ENCODE measurements at regions not wholly inside any gene's neighbourhood (a gene's known extent, or its start where the extent isn't known, plus 50 kb on each side); places are given as distances from the start of the nearest gene placed in this dataset.
A peak's percentile ranks its signal among the peaks of the same experiment; 100 is the strongest.

- no peak for DNase-seq
- Mint-ChIP-seq H3K9me3 (no peaks in the 10 kb centered on the region), H3K27me3 (ENCODE audit: low read depth, poor library complexity) (peaks cover 5% of the 10 kb centered on the region), H3K4me1 (peaks cover 8% of the 10 kb centered on the region), H3K27ac (no peak overlapping the region), H3K36me3 (ENCODE audit: low read depth) (no peaks in the 10 kb centered on the region), H3K4me3 (no peak overlapping the region)
- TF ChIP-seq CTCF (IDR thresholded peaks at IDR 0.05), result no peak
Measured at GRCh38 chr21:17673261-17674020, 60.7 kb upstream of the BTG3 start.

GRCh38 chr21:17671733-17672132, 59.0 kb upstream of the BTG3 start:
- no peaks in the 10 kb centered on the region for H3K36me3 Mint-ChIP-seq (ENCODE audit: low read depth)
- peaks cover 12% of the 10 kb centered on the region for H3K4me1 Mint-ChIP-seq
- H3K27ac Mint-ChIP-seq, result no peak overlapping the region
- no peak for TF ChIP-seq CTCF (IDR thresholded peaks at IDR 0.05)
- no peak for DNase-seq
- H3K27me3 Mint-ChIP-seq (ENCODE audit: low read depth, poor library complexity), result peaks cover 8% of the 10 kb centered on the region
- H3K4me3 Mint-ChIP-seq, result no peak overlapping the region
- H3K9me3 Mint-ChIP-seq, result no peaks in the 10 kb centered on the region

- DNase-seq, result no peak
- H3K36me3 Mint-ChIP-seq (ENCODE audit: low read depth), result no peaks in the 10 kb centered on the region
- no peak overlapping the region for H3K27ac Mint-ChIP-seq
- H3K4me3 Mint-ChIP-seq, result no peak overlapping the region
- H3K27me3 Mint-ChIP-seq (ENCODE audit: low read depth, poor library complexity), result peaks cover 8% of the 10 kb centered on the region
- no peaks in the 10 kb centered on the region for H3K9me3 Mint-ChIP-seq
- no peak for TF ChIP-seq CTCF (IDR thresholded peaks at IDR 0.05)
- H3K4me1 Mint-ChIP-seq, result peaks cover 12% of the 10 kb centered on the region
Measured at GRCh38 chr21:17668479-17669140, 55.9 kb upstream of the BTG3 start.

GRCh38 chr21:17667256-17667655, 54.6 kb upstream of the BTG3 start:
- Mint-ChIP-seq H3K36me3 (ENCODE audit: low read depth) (no peaks in the 10 kb centered on the region), H3K4me1 (peaks cover 12% of the 10 kb centered on the region), H3K27ac (peak overlapping the region; percentile 76), H3K9me3 (no peaks in the 10 kb centered on the region), H3K4me3 (no peak overlapping the region), H3K27me3 (ENCODE audit: low read depth, poor library complexity) (peaks cover 5% of the 10 kb centered on the region)
- no peak for DNase-seq
- TF ChIP-seq CTCF (IDR thresholded peaks at IDR 0.05), result no peak
